ENCODE measurements at regions not wholly inside any gene's neighbourhood (a gene's known extent, or its start where the extent isn't known, plus 50 kb on each side); places are given as distances from the start of the nearest gene placed in this dataset.
A peak's percentile ranks its signal among the peaks of the same experiment; 100 is the strongest.

- Histone ChIP-seq H3K27me3 (peaks cover 0 to 5% (median 0%) of the 10 kb centered on the region in 9 donors), H3K4me1 (peaks cover 0 to 8% (median 0%) of the 10 kb centered on the region in 12 donors), H3K4me3 (no peak overlapping the region), H3K36me3 (no peaks in the 10 kb centered on the region), H3K9me3 (no peaks in the 10 kb centered on the region), H3K27ac (no peak overlapping the region)
- DNase-seq (no peak), ATAC-seq (no peak)
- intact Hi-C loops (cut with DNase I), result loop anchor here in 1 of 10 donors (10.0 kb wide), 1 partner anchor 364 kb away; no protein-coding TSS in a partner anchor
- WGBS, 4 donors, result 76 to 84% (median 78%) methylated on average over 6 of the region's 6 CpGs
- TF ChIP-seq CTCF (IDR thresholded peaks at IDR 0.05) (no peak), POLR2A (IDR thresholded peaks at IDR 0.05) (no peak)
These were observed 60.3 kb downstream of the AVPR1A start for GRCh38 chr12:63090716-63091115.

GRCh38 chr12:63086149-63086915 is 64.7 kb downstream of the AVPR1A start:
- 64 to 76% (median 68%) methylated on average over 7 of the region's 7 CpGs for WGBS, 4 donors
- Histone ChIP-seq H3K27ac (no peak overlapping the region), H3K4me3 (no peak overlapping the region), H3K4me1 (peaks cover 0 to 8% (median 0%) of the 10 kb centered on the region in 12 donors), H3K9me3 (no peaks in the 10 kb centered on the region), H3K27me3 (peaks cover 0 to 4% (median 0%) of the 10 kb centered on the region in 9 donors), H3K36me3 (no peaks in the 10 kb centered on the region)
- TF ChIP-seq POLR2A (IDR thresholded peaks at IDR 0.05) (no peak), CTCF (IDR thresholded peaks at IDR 0.05) (peak in 1 of 12 donors; percentile 16)
- intact Hi-C loops (cut with DNase I), result no loop called here
- ATAC-seq (peak in 1 of 4 donors; percentile 28), DNase-seq (no peak)

GRCh38 chr12:63085120-63085519 is 65.9 kb downstream of the AVPR1A start:
- Histone ChIP-seq H3K27ac (no peak overlapping the region), H3K27me3 (no peaks in the 10 kb centered on the region), H3K9me3 (no peaks in the 10 kb centered on the region), H3K36me3 (no peaks in the 10 kb centered on the region), H3K4me3 (no peak overlapping the region), H3K4me1 (peaks cover 0 to 8% (median 0%) of the 10 kb centered on the region in 12 donors)
- DNase-seq, result no peak
- TF ChIP-seq POLR2A (IDR thresholded peaks at IDR 0.05) (no peak), CTCF (IDR thresholded peaks at IDR 0.05) (no peak)
- intact Hi-C loops (cut with DNase I), result no loop called here
- no peak for ATAC-seq
- 77 to 92% (median 88%) methylated on average over 4 of the region's 4 CpGs for WGBS, 4 donors

- ATAC-seq, result no peak
- 86 to 92% (median 88%) methylated on average over 1 of the region's 1 CpG for WGBS, 4 donors
- TF ChIP-seq POLR2A (IDR thresholded peaks at IDR 0.05), result no peak
- TF ChIP-seq CTCF (IDR thresholded peaks at IDR 0.05), result no peak
These were observed 66.5 kb downstream of the AVPR1A start for GRCh38 chr12:63084501-63084900.

More at GRCh38 chr12:63084501-63084900, 66.5 kb downstream of the AVPR1A start:
- H3K36me3 ChIP-seq, result no peaks in the 10 kb centered on the region
- DNase-seq, result no peak
- no peak overlapping the region for H3K27ac ChIP-seq
- H3K4me3 ChIP-seq, result no peak overlapping the region
- H3K9me3 ChIP-seq, result no peaks in the 10 kb centered on the region
- H3K27me3 ChIP-seq, result no peaks in the 10 kb centered on the region
- peaks cover 0 to 8% (median 0%) of the 10 kb centered on the region in 12 donors for H3K4me1 ChIP-seq
- intact Hi-C loops (cut with DNase I), result no loop called here
